Nephron progenitor cell (in vitro differentiated cells): ENCODE measurements at regions not wholly inside any gene's neighbourhood (a gene's known extent, or its start where the extent isn't known, plus 50 kb on each side); places are given as distances from the start of the nearest gene placed in this dataset.

ENCODE experiments used
- DNase-seq: peaks from one replicate; pipeline ENCODE4 v3.0.0; 2021
- H3K27ac Mint-ChIP-seq: 2 replicates; pipeline ENCODE4 v1.8.0; 2021; ENCODE audit warnings: mild to moderate bottlenecking, moderate library complexity, mixed read lengths
- H3K27me3 Mint-ChIP-seq: 2 replicates; pipeline ENCODE4 v1.8.0; 2021; ENCODE audit warnings: mild to moderate bottlenecking, low read depth, mixed read lengths; ENCODE audit not compliant: poor library complexity
- H3K36me3 Mint-ChIP-seq: 2 replicates; pipeline ENCODE4 v1.8.0; 2021; ENCODE audit warnings: low read depth, mixed read lengths
- H3K4me1 Mint-ChIP-seq: 2 replicates; pipeline ENCODE4 v1.8.0; 2021; ENCODE audit warnings: mixed read lengths
- H3K4me3 Mint-ChIP-seq: 2 replicates; pipeline ENCODE4 v1.8.0; 2021; ENCODE audit warnings: mild to moderate bottlenecking, moderate library complexity, mixed read lengths
- H3K9me3 Mint-ChIP-seq: 2 replicates; pipeline ENCODE4 v1.8.0; 2021; ENCODE audit warnings: mild to moderate bottlenecking, moderate library complexity, mixed read lengths
- CTCF ChIP-seq: fragments of 200-600 bp; sonication (generic); IDR thresholded peaks from 2 replicates; pipeline ENCODE4 v1.5.0; 2021; ENCODE audit warnings: antibody characterized with exemption

GRCh38 chr18:39272230-39272629, 1706.6 kb upstream of the CELF4 start:
- DNase-seq, result no peak
- Mint-ChIP-seq H3K4me1 (peaks cover 7% of the 10 kb centered on the region), H3K27me3 (no peaks in the 10 kb centered on the region), H3K9me3 (no peaks in the 10 kb centered on the region), H3K27ac (peak overlapping the region; percentile 50), H3K36me3 (no peaks in the 10 kb centered on the region), H3K4me3 (no peak overlapping the region)
- TF ChIP-seq CTCF, result no peak

GRCh38 chr18:39271654-39272053, 1706.1 kb upstream of the CELF4 start:
- TF ChIP-seq CTCF, result no peak
- no peak overlapping the region for H3K4me3 Mint-ChIP-seq
- no peaks in the 10 kb centered on the region for H3K36me3 Mint-ChIP-seq
- peaks cover 7% of the 10 kb centered on the region for H3K4me1 Mint-ChIP-seq
- no peaks in the 10 kb centered on the region for H3K27me3 Mint-ChIP-seq
- no peak for DNase-seq
- peak overlapping the region; percentile 3 for H3K27ac Mint-ChIP-seq
- H3K9me3 Mint-ChIP-seq, result no peaks in the 10 kb centered on the region

GRCh38 chr18:39260565-39260964, 1695.0 kb upstream of the CELF4 start:
- Mint-ChIP-seq H3K9me3 (peaks cover 8% of the 10 kb centered on the region), H3K4me1 (peaks cover 6% of the 10 kb centered on the region), H3K4me3 (no peak overlapping the region), H3K36me3 (peaks cover 5% of the 10 kb centered on the region), H3K27me3 (no peaks in the 10 kb centered on the region), H3K27ac (no peak overlapping the region)
- TF ChIP-seq CTCF, result no peak
- DNase-seq, result no peak

GRCh38 chr18:39259736-39260135, 1694.1 kb upstream of the CELF4 start:
- TF ChIP-seq CTCF, result no peak
- no peaks in the 10 kb centered on the region for H3K27me3 Mint-ChIP-seq
- peaks cover 6% of the 10 kb centered on the region for H3K4me1 Mint-ChIP-seq
- DNase-seq, result no peak
- H3K9me3 Mint-ChIP-seq, result peaks cover 8% of the 10 kb centered on the region
- peaks cover 5% of the 10 kb centered on the region for H3K36me3 Mint-ChIP-seq
- no peak overlapping the region for H3K4me3 Mint-ChIP-seq
- H3K27ac Mint-ChIP-seq, result no peak overlapping the region

GRCh38 chr18:39244242-39244641, 1678.6 kb upstream of the CELF4 start:
- no peaks in the 10 kb centered on the region for H3K27me3 Mint-ChIP-seq
- H3K27ac Mint-ChIP-seq, result no peak overlapping the region

More at GRCh38 chr18:39244242-39244641, 1678.6 kb upstream of the CELF4 start:
- H3K4me1 Mint-ChIP-seq, result peaks cover 7% of the 10 kb centered on the region
- no peak for DNase-seq
- no peaks in the 10 kb centered on the region for H3K9me3 Mint-ChIP-seq
- TF ChIP-seq CTCF, result no peak
- no peaks in the 10 kb centered on the region for H3K36me3 Mint-ChIP-seq
- no peak overlapping the region for H3K4me3 Mint-ChIP-seq
